ENCODE measurements at regions not wholly inside any gene's neighbourhood (a gene's known extent, or its start where the extent isn't known, plus 50 kb on each side); places are given as distances from the start of the nearest gene placed in this dataset.
"Not testable (repeated sequence)": the region's sequence is repeated elsewhere in the genome, so short reads cannot be mapped to it uniquely, and the experiment has no call there.

DNA sequence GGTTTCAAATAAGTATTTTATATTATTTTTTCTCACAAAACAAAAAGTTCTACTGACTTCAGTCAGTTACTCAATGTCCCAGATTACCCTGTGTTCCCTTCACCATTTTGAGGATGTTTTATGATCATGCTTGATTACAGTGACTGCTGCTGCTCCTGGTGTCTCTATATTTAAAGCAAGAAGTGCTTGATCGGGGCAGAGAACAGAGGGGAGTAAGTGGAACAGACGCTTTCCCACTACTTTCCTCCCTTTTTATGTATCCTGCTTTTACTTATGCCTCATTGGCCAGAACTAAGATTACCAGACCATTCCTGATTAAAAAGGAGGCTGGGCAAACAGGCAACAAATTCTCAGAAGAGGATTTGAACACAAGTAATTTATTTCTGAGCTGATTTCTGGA, 612.1 kb downstream of the VGLL3 start:
- no peak for DNase-seq (ENCODE audit: extremely low read depth, low read depth)

DNA sequence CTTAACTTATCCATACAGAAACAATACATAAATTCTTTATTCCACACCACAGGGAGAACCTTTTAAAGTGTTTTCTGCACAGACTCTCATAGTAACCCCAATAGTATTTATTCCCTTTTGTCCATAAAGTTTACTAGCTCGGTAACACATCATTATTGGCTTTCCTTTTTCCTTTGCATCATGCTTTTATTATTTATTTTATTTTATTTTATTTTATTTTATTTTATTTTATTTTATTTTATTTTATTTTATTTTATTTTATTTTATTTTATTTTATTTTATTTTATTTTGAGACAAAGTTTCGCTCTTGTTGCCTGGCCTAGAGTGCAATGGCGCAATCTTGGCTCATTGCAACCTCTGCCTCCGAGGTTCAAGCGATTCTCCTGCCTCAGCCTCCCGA, 655.4 kb downstream of the VGLL3 start:
- not testable (repeated sequence) for DNase-seq (ENCODE audit: extremely low read depth, low read depth)

DNA sequence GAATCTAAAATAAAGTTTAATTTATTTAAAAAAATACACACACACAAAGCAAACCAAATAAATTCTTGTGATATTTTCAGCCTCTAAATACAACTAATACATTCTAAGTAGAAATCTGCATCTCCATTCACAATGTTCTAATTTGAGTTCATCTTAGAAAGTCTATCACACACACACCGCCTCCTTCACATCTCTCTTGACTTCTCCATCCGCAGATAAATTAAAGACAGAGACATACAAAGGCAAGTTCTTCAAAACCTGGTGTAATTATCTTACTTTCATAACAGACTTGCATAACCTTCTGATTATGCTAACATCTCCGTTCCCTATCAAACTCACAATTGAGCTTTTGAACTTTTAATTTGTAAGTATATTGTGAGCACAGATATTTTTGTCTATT, 657.3 kb downstream of the VGLL3 start:
- no peak for DNase-seq (ENCODE audit: extremely low read depth, low read depth)

DNA sequence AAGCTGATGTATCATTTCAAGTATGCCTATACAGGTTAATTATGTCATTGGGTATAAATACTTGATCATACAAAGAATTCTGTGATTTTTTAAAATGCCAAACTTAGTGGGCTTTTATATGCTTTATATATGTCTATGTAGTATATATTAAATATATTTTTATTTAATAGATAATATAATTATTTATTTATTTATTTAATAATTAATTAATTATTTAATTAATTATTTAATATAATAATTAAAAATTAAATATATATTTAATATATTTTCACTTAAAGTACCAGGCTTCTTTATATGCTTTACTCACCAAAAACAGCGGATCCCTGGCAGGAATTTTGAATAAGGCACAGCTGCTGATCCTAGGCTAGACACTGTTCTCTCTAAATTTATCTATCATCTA, 687.0 kb downstream of the VGLL3 start:
- no peak for DNase-seq (ENCODE audit: extremely low read depth, low read depth)

DNA sequence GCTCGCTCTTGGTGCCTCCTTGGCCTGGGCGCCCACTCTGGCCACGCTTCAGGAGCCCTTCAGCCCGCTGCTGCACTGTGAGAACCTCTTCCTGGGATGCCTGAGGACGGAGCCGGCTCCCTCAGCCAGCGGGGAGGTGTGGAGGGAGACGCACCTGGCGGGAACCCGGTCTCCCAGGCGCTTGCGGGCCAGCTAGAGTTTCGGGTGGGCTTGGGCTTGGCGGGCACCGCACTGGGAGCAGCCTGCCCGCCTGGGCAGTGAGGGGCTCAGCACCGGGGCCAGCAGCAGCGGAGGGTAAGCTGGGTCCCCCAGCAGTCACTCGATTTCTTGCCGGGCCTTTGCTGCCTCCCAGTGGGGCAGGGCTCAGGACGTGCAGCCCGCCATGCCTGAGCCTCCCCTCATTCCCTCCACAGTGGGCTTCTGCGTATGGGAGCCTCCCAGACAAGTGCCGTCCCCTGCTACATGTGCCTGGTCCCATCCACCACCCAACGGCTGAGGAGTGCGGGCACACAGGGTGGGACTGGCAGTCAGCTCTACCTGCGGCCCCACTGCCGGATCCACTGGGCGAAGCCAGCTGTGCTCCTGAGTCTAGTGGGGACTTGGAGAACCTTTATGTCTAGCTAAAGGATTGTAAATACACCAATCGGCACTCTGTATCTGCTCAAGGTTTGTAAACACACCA, 708.7 kb downstream of the VGLL3 start:
- no peak for DNase-seq (ENCODE audit: extremely low read depth, low read depth)

DNA sequence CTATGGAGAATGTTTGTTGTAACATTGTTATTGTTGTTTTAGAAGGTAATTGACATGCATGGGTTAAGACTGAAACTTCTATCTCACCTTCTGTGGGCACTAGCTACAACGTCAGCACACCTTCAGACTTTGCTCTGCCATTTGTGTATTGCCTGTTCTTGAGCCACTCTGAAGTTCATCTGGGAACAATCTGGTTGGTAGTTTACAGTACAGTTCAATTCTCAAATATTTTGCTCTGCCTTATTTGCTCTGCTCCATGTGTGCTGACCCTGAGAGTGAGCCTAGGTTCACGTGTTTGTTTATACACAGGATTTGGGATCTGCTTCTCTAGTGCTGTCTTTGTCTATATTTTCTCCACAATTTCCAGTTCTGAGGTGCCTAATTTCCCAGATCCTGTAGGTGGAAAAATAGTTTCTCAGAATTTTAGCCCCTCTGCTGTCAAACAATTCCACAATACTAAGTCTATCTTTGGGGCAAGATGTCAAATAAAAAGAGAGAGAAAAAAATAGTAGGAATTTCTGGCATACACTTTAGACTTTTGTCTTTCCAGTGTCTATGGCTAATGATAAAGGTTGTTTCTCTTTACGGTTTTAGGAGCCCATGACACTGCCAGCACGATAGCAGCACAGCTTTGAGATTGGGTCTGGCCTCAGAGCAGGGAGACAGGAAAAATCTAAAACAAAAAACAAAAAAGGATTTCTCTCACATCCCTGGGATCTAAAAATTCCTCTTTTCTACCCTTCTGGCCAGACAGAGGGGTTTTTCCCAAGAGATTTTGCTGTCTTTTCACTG, 721.4 kb downstream of the VGLL3 start:
- DNase-seq (ENCODE audit: extremely low read depth, low read depth) = no peak

DNA sequence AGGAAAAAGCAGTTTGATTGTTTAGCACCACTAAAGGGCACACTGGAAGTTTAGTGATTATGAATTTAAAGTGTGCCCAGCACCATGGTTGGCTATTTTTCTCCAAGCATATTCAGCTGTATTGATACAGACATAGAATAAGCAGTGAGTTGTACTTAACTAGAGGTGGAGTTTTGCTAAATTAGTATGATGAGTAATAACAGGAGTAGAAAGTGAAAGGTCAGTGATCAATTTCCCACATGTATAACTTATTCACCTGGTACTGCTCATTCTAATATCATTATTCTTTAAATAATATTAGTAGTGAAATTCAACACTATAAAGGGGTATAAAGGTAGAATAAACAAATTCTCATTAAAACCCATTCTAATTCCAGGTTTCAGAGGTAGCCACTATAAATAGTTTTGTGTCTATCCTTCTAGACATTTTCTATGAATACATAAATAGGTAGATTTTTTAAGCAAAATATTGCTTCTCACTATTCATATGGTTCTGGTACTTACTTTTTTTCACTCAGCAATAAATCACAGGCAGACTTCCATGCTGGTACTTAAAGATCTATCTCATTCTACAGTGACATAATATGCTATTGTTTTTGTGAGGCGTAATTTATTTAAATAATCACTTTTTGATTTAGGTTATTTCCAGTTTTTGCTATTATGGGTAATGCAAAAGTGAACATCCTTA, 732.9 kb downstream of the VGLL3 start:
- no peak for DNase-seq (ENCODE audit: extremely low read depth, low read depth)

DNA sequence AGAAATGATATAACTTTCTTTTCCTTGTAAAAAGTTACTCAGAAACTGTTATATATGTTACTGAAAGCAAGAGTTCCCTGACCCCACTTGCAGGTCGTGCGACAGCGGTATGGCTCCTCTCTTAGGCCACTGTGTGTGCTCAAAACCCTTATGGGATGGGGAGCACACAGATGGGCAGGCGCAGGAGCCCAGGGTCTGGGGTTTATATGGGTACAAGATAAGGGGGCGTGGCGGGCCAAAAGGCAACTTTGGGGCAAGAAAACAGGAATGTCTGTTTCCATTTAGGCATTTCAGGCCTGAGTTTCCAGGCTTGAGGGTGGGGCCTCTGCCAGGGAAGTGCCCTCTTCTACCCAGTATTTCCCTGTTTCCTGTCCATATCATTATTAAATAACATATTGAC, 736.5 kb downstream of the VGLL3 start:
- no peak for DNase-seq (ENCODE audit: extremely low read depth, low read depth)

DNA sequence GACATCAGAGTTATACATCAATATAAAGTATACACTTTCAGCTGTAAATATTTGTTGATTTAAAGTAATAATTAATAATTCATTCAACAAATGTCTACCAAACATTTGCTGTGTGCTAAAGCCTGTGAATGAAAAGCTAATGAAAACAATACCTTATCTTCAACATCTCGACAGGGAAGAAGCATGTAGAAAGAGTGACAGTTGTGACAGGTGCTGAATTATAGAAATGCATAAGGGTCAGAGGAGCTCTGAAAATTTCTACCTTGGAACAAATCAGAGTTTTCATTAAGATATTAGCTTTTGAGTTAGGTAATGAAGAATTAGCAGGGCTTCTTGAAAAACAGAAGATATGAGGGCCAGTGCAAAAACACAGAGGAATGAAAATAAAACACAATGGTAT, 739.2 kb downstream of the VGLL3 start:
- DNase-seq (ENCODE audit: extremely low read depth, low read depth) = no peak

DNA sequence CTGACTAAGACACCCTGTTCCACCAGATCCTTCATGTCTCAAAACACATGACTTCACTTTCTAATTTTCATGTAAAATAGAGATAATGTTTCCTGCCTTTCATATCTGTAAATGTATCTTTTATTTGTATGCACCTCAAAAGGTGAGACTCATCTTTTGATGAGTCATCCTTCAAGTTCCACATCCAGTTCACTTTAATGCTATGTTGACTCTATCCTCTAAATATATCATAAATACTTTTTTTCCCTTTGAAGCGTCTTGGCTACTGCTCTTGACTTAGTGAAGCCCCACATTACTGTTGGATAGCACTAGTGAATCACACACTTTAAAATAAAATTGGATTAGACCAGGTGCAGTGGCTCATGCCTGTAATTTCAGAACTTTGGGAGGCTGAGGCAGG, 741.1 kb downstream of the VGLL3 start:
- no peak for DNase-seq (ENCODE audit: extremely low read depth, low read depth)

DNA sequence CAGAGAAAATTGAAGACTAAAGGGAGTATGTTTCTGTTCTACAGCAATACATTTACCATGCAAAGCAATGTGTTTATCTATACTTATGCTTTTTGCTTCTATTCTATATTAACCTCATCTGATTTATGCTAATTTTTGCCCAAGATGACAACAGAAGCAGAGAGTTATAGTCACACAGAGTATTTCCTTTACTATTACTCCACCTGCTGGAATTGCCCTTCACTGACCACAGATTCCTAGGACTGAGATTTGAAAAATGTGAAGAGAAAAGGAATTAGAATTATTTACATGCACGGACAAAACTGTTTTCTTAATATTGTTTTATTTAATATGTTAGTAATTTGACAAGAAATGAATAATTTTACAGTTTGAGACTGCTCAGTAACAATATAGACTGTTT, 745.6 kb downstream of the VGLL3 start:
- no peak for DNase-seq (ENCODE audit: extremely low read depth, low read depth)

DNA sequence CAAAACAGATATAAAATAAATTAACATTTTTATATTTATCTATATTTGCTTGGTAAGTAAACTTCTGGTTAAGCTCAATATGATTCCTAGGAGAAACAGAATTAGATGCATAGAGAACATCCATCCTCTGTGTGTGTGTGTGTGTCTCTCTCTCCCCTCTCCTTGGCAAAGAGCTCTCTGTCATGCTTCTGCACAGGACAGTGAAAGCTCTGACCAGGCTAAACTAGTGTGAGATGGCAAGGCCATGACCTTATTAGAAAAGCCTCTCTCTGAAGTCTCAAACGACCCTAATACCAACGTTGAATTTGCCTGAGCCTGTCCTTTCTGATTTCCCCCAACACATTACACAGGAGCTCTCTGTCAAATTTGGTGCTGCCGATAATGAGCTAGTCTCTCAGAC, 746.0 kb downstream of the VGLL3 start:
- no peak for DNase-seq (ENCODE audit: extremely low read depth, low read depth)

DNA sequence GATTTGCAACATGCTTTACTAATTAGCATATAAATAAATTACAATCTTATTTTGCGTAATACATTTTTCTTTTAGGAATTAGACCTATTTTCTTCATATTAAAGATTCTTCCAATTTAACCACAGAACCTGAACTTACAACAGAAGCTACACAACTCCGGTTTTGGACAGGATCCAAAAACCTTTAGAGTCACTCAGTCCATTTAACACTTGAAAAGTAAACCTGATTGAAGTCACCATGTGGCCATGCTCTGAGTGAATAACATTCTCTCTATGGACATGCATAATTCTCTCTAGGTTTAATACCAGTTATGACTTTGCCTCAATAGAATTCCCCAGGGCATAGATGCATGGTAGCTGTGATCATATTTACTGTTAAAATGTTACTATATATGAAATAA, 751.0 kb downstream of the VGLL3 start:
- no peak for DNase-seq (ENCODE audit: extremely low read depth, low read depth)

DNA sequence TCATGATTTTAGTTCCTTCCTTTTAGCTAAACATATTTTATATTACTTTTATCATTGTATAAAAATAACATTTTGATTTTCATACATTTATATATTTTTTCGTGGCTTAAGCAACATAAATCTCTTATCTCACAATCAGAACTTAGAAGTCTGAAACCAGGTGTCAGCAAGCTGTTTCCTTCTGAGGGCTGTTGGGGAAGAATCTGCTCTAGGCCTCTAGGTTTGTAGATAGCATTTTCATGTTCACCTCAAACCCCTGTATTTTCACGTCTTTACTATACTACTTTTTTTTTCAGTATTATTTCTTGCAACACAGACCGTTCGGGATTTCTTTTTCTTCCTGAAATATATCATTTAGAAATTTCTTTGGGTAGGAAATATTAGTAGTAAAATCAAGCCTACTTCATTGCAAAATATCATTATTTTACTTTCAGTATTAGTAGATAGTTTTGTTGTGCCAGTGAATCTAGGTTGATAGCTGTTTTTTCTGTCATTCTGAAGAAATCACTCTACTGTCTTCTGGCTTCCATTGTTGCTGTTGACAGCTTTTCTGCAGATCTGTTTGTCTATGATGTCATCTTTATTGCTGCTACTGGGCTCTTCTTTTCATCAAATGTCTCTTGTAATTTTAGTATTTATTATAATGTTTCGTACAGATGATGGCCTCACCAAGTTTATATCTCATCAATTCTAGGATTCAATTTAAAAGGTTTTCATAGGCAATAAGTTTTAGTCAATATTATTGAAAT, 756.3 kb downstream of the VGLL3 start:
- no peak for DNase-seq (ENCODE audit: extremely low read depth, low read depth)

DNA sequence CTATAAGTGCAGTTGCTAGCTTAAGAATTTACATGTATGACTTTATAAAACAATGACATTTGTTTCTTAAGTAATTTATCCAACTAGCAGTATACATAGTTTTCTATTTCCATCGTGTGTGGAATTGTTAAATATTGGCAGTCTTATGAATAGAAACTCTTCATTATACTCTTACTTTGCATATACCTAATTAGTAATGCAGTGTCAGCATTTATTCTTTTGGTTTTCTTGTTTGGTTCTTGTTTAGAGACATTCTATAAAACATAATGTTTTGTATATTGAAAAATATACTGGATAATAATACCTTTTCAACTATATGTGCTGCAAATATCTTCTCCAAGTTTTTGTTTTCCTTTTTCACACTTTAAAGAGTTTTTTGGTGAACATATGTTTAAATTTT, 760.2 kb downstream of the VGLL3 start:
- DNase-seq (ENCODE audit: extremely low read depth, low read depth) = no peak

DNA sequence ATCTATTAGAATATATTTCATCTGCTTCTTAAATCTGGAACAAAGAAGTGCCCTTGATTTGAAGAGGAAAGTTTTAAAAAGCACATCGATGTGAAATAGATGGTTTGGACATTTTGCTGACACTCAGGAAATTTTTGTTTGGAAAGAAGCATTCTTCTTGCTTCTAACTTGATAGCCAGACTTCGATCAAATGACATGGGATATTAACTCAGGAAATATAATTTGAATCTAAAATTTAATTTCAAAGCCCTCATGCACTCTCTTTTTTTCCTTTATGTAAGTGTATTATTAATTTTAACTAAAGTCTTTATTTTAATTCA, 761.2 kb downstream of the VGLL3 start:
- DNase-seq (ENCODE audit: extremely low read depth, low read depth) = no peak

DNA sequence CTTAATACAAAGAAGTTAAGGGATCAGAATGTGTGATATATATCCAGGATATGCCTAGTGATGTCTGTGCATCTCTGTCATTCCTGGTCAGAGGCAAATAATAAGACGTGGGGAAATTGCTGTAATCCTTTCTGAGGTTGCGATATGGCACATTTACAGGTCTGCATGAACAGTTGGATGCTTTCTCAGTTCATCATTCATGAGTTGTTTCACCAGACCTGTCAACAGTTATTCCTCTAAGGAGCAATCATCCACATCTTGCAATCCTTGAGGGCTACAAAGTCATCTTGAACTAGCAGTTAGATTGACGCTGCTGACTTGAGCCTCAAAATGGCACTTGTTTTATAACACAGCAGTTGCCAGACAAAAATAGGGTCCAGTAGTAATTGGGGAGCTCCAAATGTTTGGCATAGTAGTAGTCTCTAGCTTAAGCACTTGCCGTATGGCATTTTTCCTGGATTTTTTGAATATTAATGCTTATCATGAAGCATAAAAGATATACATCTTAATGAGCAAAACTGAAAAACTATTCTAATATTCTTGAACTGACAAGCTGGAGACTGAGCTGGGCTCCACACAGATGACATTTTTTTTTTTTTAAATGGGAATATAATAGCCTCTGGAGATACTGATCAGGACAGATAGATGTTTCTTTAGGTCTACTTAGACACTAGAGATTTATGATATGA, 761.7 kb downstream of the VGLL3 start:
- no peak for DNase-seq (ENCODE audit: extremely low read depth, low read depth)

DNA sequence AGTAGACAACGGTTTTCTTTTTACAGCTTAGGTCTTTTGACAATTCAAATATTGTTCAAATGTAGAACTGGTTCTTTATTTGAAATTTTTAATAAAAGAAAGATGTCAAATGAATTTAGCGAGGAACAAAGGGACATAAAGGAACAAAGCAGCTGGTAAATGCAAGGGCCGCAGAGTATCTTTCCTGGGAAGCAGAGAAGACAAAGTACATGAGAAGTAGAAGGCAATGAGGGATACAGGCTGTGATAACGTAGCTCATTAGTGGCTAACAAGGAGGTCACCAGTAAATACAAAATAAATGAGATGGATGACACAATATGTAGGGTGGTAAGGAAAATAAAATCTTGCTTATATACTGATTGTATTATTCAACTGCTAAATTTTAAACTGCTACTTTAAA, 762.8 kb downstream of the VGLL3 start:
- no peak for DNase-seq (ENCODE audit: extremely low read depth, low read depth)

DNA sequence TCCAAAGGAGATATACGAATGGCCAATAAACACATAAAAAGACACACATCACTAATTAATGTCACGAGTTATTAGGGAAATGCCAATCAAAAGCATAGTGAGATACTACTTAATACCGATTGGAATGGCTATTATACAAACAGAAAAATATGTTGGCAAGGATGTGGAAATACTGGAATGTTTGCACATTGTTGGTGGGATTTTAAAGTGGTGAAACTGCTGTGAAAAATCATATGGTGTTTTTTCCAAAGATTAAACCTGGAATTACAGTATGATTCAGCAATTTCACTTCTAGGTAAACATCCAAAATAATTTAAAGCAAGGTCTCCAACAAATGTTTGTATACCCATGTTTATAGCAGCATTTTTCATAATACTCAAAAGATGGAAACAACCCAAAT, 765.5 kb downstream of the VGLL3 start:
- no peak for DNase-seq (ENCODE audit: extremely low read depth, low read depth)

DNA sequence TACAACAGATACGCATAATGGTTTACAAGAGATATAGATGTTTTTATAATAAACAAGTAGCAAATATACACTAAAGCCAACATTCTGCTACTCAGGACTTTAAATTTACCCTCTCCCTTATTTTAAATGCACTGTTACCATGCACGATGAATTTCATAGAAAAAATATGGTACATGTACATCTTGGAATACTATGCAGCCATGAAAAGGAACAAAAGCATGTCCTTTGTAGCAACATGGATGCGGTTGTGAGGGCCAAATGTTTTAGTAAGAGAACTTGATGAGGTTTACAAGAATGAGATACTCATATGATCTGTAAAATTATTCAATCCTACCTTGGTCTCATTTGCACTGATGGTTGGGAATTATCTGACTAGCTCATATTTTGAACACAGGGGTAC, 769.3 kb downstream of the VGLL3 start:
- DNase-seq (ENCODE audit: extremely low read depth, low read depth) = no peak

DNA sequence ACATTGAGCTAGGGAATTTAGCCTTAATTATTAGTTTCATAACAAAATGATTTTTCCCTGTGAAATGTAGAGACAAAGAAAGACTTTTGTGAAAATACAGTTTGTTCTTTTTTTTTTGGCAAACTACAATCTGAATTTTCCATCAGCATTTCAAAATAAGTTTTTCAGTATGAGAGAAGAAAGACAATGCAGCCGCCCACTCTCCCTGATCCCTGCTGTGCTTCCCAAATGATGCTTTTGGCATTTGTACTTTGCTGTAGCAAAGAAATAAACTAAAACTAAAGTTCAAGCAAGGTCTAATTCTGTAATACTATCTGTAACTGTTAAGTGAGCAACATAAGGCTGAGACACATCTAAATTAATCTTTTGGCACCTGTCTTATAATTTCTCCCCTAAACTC, 782.2 kb downstream of the VGLL3 start:
- DNase-seq (ENCODE audit: extremely low read depth, low read depth) = no peak

Measured in NCI-H460 (cell line).